Smooth muscle cell (in vitro differentiated cells): ENCODE measurements at regions not wholly inside any gene's neighbourhood (a gene's known extent, or its start where the extent isn't known, plus 50 kb on each side); places are given as distances from the start of the nearest gene placed in this dataset.

Experiments used
- DNase-seq: peaks from one replicate; lab custom pipeline; 2025; ENCODE audit not compliant: unreplicated experiment; lab: John Stamatoyannopoulos, UW
- H2AFZ ChIP-seq: fragments of 200-600 bp; sonication (generic); 2 replicates; pipeline ENCODE4 v1.6.0; 2016; ENCODE audit warnings: antibody characterized with exemption, low read depth, mild to moderate bottlenecking
- H3F3A ChIP-seq: fragments of 200-600 bp; sonication (generic); 2 replicates; pipeline ENCODE4 v1.6.0; 2017; ENCODE audit warnings: antibody characterized with exemption, low read depth
- H3K27ac ChIP-seq: fragments of 200-600 bp; sonication (generic); 2 replicates; pipeline ENCODE4 v1.5.1; 2016; ENCODE audit warnings: low read depth, mild to moderate bottlenecking
- H3K27me3 ChIP-seq: fragments of 200-600 bp; sonication (generic); 2 replicates; pipeline ENCODE4 v1.6.1; 2016; ENCODE audit warnings: low read depth, mild to moderate bottlenecking
- H3K36me3 ChIP-seq: fragments of 200-600 bp; sonication (generic); 2 replicates; pipeline ENCODE4 v1.5.1; 2016; ENCODE audit warnings: low read depth
- H3K4me1 ChIP-seq: fragments of 200-600 bp; sonication (generic); 2 replicates; pipeline ENCODE4 v1.5.1; 2016; ENCODE audit warnings: low read depth
- H3K4me2 ChIP-seq: fragments of 200-600 bp; sonication (generic); 2 replicates; pipeline ENCODE4 v1.6.0; 2016; ENCODE audit warnings: mild to moderate bottlenecking
- H3K4me3 ChIP-seq: fragments of 200-600 bp; sonication (generic); 2 replicates; pipeline ENCODE4 v1.5.1; 2016; ENCODE audit warnings: mild to moderate bottlenecking
- H3K79me2 ChIP-seq: fragments of 200-600 bp; sonication (generic); 2 replicates; pipeline ENCODE4 v1.6.0; 2016; ENCODE audit warnings: low read depth, mild to moderate bottlenecking
- H3K9ac ChIP-seq: fragments of 200-600 bp; sonication (generic); 2 replicates; pipeline ENCODE4 v1.6.0; 2016; ENCODE audit warnings: low read depth
- H3K9me3 ChIP-seq: fragments of 200-600 bp; sonication (generic); replicated peaks from 2 replicates; pipeline ENCODE4 v1.5.1; 2016; ENCODE audit warnings: low read depth
- H4K20me1 ChIP-seq: fragments of 200-600 bp; sonication (generic); 2 replicates; pipeline ENCODE4 v1.6.0; 2016; ENCODE audit warnings: low read depth
- CTCF ChIP-seq: fragments of 200-600 bp; sonication (generic); IDR thresholded peaks from 2 replicates; pipeline ENCODE4 v1.5.1; 2017; ENCODE audit warnings: borderline replicate concordance, mild to moderate bottlenecking, antibody characterized with exemption; ENCODE audit not compliant: insufficient read depth, poor library complexity, severe bottlenecking
- WGBS: methylation state at CpG from one replicate; pipeline ENCODE4 v1.1.7; 2016; ENCODE audit warnings: low lambda C conversion rate; 5-methylcytosine and 5-hydroxymethylcytosine counted together

- peaks cover 13% of the 10 kb centered on the region for H3K4me1 ChIP-seq
These were observed 273.1 kb downstream of the UACA start for GRCh38 chr15:70490148-70490837.

DNA sequence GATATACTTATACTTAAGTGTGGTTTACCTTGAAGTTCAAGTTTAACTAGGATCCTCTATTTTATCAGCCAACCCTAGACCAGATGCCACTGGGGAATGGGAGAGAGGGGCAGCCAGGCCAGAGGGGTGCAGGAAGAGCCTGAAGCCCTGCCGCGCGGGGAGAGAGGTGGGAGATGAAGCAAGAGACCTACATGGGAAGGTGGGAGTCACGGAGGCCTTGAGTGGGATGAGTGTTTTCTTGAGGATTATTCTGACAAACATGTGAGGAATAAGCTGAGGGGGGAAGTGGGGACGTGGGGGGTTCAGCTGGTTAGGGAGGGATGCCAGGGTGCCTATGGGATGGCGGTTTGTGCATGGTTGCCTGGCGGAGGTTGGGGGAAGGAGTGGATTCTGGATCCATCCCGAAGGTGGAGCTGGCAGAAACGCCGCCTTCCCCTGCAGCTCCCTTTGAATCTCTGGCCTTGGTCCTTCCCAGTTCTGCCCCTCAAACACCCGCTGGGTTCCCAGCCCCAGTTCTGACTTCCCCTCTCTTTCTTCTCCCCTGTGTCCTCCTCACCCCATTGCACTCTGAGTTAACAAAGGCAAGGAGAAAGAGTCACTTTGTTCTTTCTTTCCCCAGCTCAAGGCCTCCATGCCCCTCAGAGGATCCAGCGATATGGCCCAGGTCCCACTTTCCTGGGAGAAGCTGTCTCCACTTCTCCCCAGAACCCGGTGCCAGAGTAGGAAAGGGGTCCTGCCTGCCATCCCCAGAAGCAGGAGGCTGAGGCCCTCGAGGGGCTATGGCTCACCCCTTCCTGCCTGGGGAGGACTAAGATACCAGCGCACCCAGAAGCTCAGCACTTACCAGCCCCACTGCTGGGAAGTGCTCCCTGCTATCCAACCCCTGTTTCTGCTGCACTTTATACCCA is 274.2 kb downstream of the UACA start:
- 89% methylated on average over 14 of the region's 15 CpGs for WGBS
- H3F3A ChIP-seq = peaks cover 12% of the 10 kb centered on the region
- H4K20me1 ChIP-seq = no peaks in the 10 kb centered on the region
- no peaks in the 10 kb centered on the region for H3K79me2 ChIP-seq
- H3K36me3 ChIP-seq = no peaks in the 10 kb centered on the region
- H3K9ac ChIP-seq = no peak overlapping the region
- H3K9me3 ChIP-seq = no peaks in the 10 kb centered on the region
- no peak for TF ChIP-seq CTCF
- H3K4me2 ChIP-seq = no peak overlapping the region
- no peak overlapping the region for H3K4me3 ChIP-seq
- H3K27me3 ChIP-seq = no peaks in the 10 kb centered on the region
- H2AFZ ChIP-seq = no peak overlapping the region
- DNase-seq = no peak
- H3K27ac ChIP-seq = no peak overlapping the region
- peaks cover 4% of the 10 kb centered on the region for H3K4me1 ChIP-seq

More at GRCh38 chr15:70490148-70490837, 273.1 kb downstream of the UACA start:
- no peak overlapping the region for H3K9ac ChIP-seq
- DNase-seq = no peak
- no peaks in the 10 kb centered on the region for H3K27me3 ChIP-seq
- H3K4me2 ChIP-seq = no peak overlapping the region
- H3K4me3 ChIP-seq = no peak overlapping the region
- H3K36me3 ChIP-seq = no peaks in the 10 kb centered on the region
- no peak for TF ChIP-seq CTCF
- no peaks in the 10 kb centered on the region for H3K9me3 ChIP-seq
- 85% methylated on average over 11 of the region's 11 CpGs for WGBS
- H3F3A ChIP-seq = peaks cover 18% of the 10 kb centered on the region
- no peak overlapping the region for H2AFZ ChIP-seq
- no peak overlapping the region for H3K27ac ChIP-seq
- H4K20me1 ChIP-seq = no peaks in the 10 kb centered on the region
- no peaks in the 10 kb centered on the region for H3K79me2 ChIP-seq

- no peak overlapping the region for H3K4me2 ChIP-seq
These were observed 275.3 kb downstream of the UACA start for GRCh38 chr15:70488002-70488605.

More at GRCh38 chr15:70488002-70488605, 275.3 kb downstream of the UACA start:
- TF ChIP-seq CTCF = peak; percentile 94
- Histone ChIP-seq H3K27me3 (no peaks in the 10 kb centered on the region), H3K79me2 (no peaks in the 10 kb centered on the region), H3K9me3 (no peaks in the 10 kb centered on the region), H2AFZ (no peak overlapping the region), H3F3A (peaks cover 3% of the 10 kb centered on the region), H4K20me1 (no peaks in the 10 kb centered on the region), H3K27ac (no peak overlapping the region), H3K4me3 (no peak overlapping the region), H3K4me1 (no peaks in the 10 kb centered on the region), H3K9ac (no peak overlapping the region), H3K36me3 (no peaks in the 10 kb centered on the region)
- WGBS = 29% methylated on average over 6 of the region's 6 CpGs
- peak; percentile 59 for DNase-seq
